ENCODE measurements at regions not wholly inside any gene's neighbourhood (a gene's known extent, or its start where the extent isn't known, plus 50 kb on each side); places are given as distances from the start of the nearest gene placed in this dataset.

DNA sequence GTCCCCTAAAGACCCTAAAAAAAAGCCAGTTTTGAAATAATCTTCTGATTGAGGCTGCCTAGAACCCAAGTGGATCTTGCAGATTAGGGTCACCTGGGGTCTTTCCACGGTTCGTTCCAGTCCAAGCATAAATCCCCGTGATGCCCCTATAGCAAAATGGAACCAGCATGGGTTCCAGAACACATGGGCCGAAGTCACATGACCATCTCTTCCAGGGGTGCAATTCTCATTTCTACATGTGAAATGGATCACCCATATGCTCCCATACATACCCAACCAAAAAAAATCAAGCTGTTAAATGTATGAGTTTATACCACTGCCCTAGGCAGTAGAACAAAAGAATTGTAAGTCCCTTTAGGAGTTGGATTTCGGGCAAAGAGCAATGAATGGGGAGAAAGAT is 245.4 kb downstream of the SKIDA1 start:
- H4K20me1 ChIP-seq (ENCODE audit: control insufficient read depth, insufficient read depth): no peaks in the 10 kb centered on the region
- no peak overlapping the region for H3K27ac ChIP-seq (ENCODE audit: control insufficient read depth, insufficient read depth)
- H3K36me3 ChIP-seq (ENCODE audit: control insufficient read depth in 2 of 2, insufficient read depth in 2 of 2, low read length in 1 of 2): no peaks in the 10 kb centered on the region
- ChIA-PET CTCF (interaction anchor here (0.5 to 2.0 kb wide), 12 partner anchors 13 to 1709 kb away, joined by 3 to 16 read pairs (median 4); no protein-coding TSS in a partner anchor), RAD21 (ENCODE audit: unreplicated experiment) (interaction anchor here (0.7 to 2.9 kb wide), 3 partner anchors 214 to 1665 kb away, joined by 3 to 20 read pairs (median 5); no protein-coding TSS in a partner anchor), SMC1A (ENCODE audit: uncharacterized antibody, unreplicated experiment) (interaction anchor here (0.6 to 2.0 kb wide), 8 partner anchors 9 to 605 kb away, joined by 3 to 11 read pairs (median 4); no protein-coding TSS in a partner anchor), POLR2A (interaction anchor here (0.5 to 0.7 kb wide), 2 partner anchors 38 to 73 kb away, joined by 4 to 6 read pairs; no protein-coding TSS in a partner anchor)
- no peaks in the 10 kb centered on the region for H3K4me1 ChIP-seq (ENCODE audit: control insufficient read depth, insufficient read depth, low read length)
- FAIRE-seq: no peak
- 41% methylated on average over 5 of the region's 5 CpGs for WGBS (ENCODE audit: insufficient coverage, insufficient replicate concordance, low lambda C conversion rate, missing lambda C conversion rate)
- BruUV-seq (replicated peaks): no TSS peak
- H3K9ac ChIP-seq (ENCODE audit: control insufficient read depth, insufficient read depth, low read length): no peak overlapping the region
- in situ Hi-C loops (cut with MboI) (loop anchor here (25.0 kb wide), 1 partner anchor 207 kb away; no protein-coding TSS in a partner anchor), intact Hi-C loops (cut with micrococcal nuclease; ENCODE audit: unreplicated experiment) (loop anchor here (5.0 kb wide), 1 partner anchor 672 kb away; no protein-coding TSS in a partner anchor)
- no peaks in the 10 kb centered on the region for H3K9me3 ChIP-seq (replicated peaks; ENCODE audit: control insufficient read depth, insufficient read depth, low read length)
- H3K79me2 ChIP-seq (ENCODE audit: control insufficient read depth, insufficient read depth, low read length): no peaks in the 10 kb centered on the region
- no peak overlapping the region for H3K4me2 ChIP-seq (ENCODE audit: control insufficient read depth, insufficient read depth)
- no peak overlapping the region for H3K4me3 ChIP-seq
- no peak for TF ChIP-seq RCOR1 (conservative IDR thresholded peaks at IDR 0.05; ENCODE audit: low read depth, low read length)
- TF ChIP-seq, protein P1, sequence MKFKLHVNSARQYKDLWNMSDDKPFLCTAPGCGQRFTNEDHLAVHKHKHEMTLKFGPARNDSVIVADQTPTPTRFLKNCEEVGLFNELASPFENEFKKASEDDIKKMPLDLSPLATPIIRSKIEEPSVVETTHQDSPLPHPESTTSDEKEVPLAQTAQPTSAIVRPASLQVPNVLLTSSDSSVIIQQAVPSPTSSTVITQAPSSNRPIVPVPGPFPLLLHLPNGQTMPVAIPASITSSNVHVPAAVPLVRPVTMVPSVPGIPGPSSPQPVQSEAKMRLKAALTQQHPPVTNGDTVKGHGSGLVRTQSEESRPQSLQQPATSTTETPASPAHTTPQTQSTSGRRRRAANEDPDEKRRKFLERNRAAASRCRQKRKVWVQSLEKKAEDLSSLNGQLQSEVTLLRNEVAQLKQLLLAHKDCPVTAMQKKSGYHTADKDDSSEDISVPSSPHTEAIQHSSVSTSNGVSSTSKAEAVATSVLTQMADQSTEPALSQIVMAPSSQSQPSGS (IDR thresholded peaks at IDR 0.05; ENCODE audit: low read length): no peak
- no peak for TF ChIP-seq EGR1 (IDR thresholded peaks at IDR 0.05; ENCODE audit: borderline replicate concordance in 1 of 2, low read depth in 2 of 2, low read length in 2 of 2)
- TF ChIP-seq, protein P2, sequence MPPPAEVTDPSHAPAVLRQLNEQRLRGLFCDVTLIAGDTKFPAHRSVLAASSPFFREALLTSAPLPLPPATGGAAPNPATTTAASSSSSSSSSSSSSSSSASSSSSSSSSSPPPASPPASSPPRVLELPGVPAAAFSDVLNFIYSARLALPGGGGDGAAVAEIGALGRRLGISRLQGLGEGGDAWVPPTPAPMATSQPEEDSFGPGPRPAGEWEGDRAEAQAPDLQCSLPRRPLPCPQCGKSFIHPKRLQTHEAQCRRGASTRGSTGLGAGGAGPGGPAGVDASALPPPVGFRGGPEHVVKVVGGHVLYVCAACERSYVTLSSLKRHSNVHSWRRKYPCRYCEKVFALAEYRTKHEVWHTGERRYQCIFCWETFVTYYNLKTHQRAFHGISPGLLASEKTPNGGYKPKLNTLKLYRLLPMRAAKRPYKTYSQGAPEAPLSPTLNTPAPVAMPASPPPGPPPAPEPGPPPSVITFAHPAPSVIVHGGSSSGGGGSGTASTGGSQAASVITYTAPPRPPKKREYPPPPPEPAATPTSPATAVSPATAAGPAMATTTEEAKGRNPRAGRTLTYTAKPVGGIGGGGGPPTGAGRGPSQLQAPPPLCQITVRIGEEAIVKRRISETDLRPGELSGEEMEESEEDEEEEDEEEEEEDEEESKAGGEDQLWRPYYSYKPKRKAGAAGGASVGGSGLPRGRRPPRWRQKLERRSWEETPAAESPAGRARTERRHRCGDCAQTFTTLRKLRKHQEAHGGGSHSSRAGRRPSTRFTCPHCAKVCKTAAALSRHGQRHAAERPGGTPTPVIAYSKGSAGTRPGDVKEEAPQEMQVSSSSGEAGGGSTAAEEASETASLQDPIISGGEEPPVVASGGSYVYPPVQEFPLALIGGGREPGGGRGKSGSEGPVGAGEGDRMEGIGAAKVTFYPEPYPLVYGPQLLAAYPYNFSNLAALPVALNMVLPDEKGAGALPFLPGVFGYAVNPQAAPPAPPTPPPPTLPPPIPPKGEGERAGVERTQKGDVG (CRISPR knock-in tag; IDR thresholded peaks at IDR 0.05): no peak
- TF ChIP-seq TCF12 (IDR thresholded peaks at IDR 0.05; ENCODE audit: low read depth, low read length): no peak
- no peak for TF ChIP-seq SUPT20H (IDR thresholded peaks at IDR 0.05; ENCODE audit: borderline replicate concordance, control insufficient read depth, low read depth, low read length)
- no peak for TF ChIP-seq CREM (IDR thresholded peaks at IDR 0.05; ENCODE audit: low read depth)
- TF ChIP-seq, protein P3, sequence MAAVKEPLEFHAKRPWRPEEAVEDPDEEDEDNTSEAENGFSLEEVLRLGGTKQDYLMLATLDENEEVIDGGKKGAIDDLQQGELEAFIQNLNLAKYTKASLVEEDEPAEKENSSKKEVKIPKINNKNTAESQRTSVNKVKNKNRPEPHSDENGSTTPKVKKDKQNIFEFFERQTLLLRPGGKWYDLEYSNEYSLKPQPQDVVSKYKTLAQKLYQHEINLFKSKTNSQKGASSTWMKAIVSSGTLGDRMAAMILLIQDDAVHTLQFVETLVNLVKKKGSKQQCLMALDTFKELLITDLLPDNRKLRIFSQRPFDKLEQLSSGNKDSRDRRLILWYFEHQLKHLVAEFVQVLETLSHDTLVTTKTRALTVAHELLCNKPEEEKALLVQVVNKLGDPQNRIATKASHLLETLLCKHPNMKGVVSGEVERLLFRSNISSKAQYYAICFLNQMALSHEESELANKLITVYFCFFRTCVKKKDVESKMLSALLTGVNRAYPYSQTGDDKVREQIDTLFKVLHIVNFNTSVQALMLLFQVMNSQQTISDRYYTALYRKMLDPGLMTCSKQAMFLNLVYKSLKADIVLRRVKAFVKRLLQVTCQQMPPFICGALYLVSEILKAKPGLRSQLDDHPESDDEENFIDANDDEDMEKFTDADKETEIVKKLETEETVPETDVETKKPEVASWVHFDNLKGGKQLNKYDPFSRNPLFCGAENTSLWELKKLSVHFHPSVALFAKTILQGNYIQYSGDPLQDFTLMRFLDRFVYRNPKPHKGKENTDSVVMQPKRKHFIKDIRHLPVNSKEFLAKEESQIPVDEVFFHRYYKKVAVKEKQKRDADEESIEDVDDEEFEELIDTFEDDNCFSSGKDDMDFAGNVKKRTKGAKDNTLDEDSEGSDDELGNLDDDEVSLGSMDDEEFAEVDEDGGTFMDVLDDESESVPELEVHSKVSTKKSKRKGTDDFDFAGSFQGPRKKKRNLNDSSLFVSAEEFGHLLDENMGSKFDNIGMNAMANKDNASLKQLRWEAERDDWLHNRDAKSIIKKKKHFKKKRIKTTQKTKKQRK (IDR thresholded peaks at IDR 0.05; ENCODE audit: low read depth, low read length): no peak
- TF ChIP-seq IRF4 (IDR thresholded peaks at IDR 0.05; ENCODE audit: low read depth, low read length): no peak
- TF ChIP-seq YY1 (IDR thresholded peaks at IDR 0.05; ENCODE audit: low read depth, low read length): no peak
- TF ChIP-seq SP1 (IDR thresholded peaks at IDR 0.05; ENCODE audit: low read depth, low read length): no peak
- no peak for TF ChIP-seq ZZZ3 (IDR thresholded peaks at IDR 0.05; ENCODE audit: control insufficient read depth, insufficient read length, low read depth)
- TF ChIP-seq SMAD1 (IDR thresholded peaks at IDR 0.05; ENCODE audit: low read depth, partially characterized antibody): no peak
- H2AFZ ChIP-seq (ENCODE audit: control insufficient read depth, low read depth, low read length): no peak overlapping the region
- no peak for DNase-seq (ENCODE audit: low read depth, low spot score)
- ATAC-seq: no peak
- H3K27me3 ChIP-seq (replicated peaks in 1 of 2; ENCODE audit: control insufficient read depth in 2 of 2, insufficient read depth in 2 of 2, low read length in 1 of 2): no peaks in the 10 kb centered on the region
